GM13977 (cell line): ENCODE measurements at regions not wholly inside any gene's neighbourhood (a gene's known extent, or its start where the extent isn't known, plus 50 kb on each side); places are given as distances from the start of the nearest gene placed in this dataset.

Source experiments
- DNase-seq: peaks from one replicate; pipeline ENCODE4 v3.0.0; 2012; ENCODE audit warnings: low spot score
- CTCF ChIP-seq: IDR thresholded peaks from 2 replicates; pipeline ENCODE4 v1.5.1; 2012; ENCODE audit warnings: mild to moderate bottlenecking, control low read depth; ENCODE audit not compliant: insufficient read depth; ENCODE audit errors: extremely low read depth, missing control alignments
- in situ Hi-C: fragments of 300-500 bp; cut with MboI; formaldehyde crosslinking; loops from one replicate; pipeline ENCODE4 v1.12.0; 2022; ENCODE audit warnings: low sequenced_read_pairs, low pct_unique_long_range_greater_than_20kb, mixed read lengths, inconsistent platforms; ENCODE audit not compliant: unreplicated experiment

GRCh38 chr9:134985451-134985850, 67.7 kb upstream of the FCN1 start:
- in situ Hi-C loops = no loop called here
- no peak for TF ChIP-seq CTCF
- no peak for DNase-seq

GRCh38 chr9:134986957-134987356, 69.2 kb upstream of the FCN1 start:
- no peak for TF ChIP-seq CTCF
- DNase-seq = no peak
- in situ Hi-C loops = no loop called here

GRCh38 chr9:134987376-134987775, 69.7 kb upstream of the FCN1 start:
- TF ChIP-seq CTCF = no peak
- in situ Hi-C loops = no loop called here
- DNase-seq = no peak

- no peak for TF ChIP-seq CTCF
- no peak for DNase-seq
- in situ Hi-C loops = no loop called here
These were observed 70.4 kb upstream of the FCN1 start for GRCh38 chr9:134987906-134988700.

- no peak for TF ChIP-seq CTCF
- in situ Hi-C loops = no loop called here
These were observed 71.0 kb upstream of the FCN1 start for GRCh38 chr9:134988706-134989105.

DNA sequence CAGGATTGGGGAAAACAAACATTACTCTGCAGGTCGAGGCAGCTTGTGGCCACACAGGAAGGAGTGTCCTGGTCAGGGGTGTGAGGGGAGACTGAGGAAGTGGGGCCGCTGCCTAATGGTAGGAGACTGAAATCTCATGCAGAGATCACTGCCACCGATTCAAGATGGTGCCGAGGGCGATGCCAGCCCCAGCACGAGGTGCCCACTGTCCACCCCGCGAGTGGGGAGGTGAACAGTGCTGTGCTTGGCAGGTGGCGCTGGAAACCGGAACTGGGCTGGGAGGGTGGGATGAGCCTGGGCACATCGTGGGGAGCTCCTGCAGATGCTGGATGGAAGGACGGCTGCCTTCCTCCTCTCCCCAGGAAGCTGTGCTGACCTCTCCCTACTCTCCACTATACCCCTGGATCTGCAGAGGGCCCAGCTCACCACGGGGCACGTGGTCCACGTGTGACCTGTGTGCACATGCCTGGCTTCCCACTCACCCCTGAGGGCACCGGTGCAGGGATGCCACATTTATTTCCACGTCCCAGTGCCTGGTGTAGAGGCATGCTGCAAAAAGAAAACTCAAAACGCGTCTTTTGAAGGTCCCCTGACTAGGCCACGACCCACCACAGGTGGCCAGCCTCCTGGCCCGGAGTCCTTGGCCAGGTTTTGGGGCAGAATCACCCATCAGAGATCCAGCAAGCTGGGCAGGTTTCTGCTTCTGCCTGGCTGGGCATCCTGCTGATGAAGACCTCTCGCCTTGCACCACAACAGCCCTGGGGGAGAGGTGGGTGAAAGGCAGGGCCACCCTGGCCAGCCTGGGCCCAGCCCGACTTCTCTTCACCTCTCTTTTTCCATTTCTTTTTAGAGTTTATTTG, 71.7 kb upstream of the FCN1 start:
- no peak for TF ChIP-seq CTCF
- no peak for DNase-seq
- in situ Hi-C loops = no loop called here

More at GRCh38 chr9:134988706-134989105, 71.0 kb upstream of the FCN1 start:
- no peak for DNase-seq
